HCT116 (cell line): ENCODE measurements at regions not wholly inside any gene's neighbourhood (a gene's known extent, or its start where the extent isn't known, plus 50 kb on each side); places are given as distances from the start of the nearest gene placed in this dataset.

Experiments
- JUND ChIP-seq: IDR thresholded peaks from 2 replicates; pipeline ENCODE4 v1.6.1; 2012
- TF ChIP-seq, protein P1 (sequence below), 3 experiments: fragments of 200-600 bp in 1 of 3; sonication (generic) in 1 of 3; IDR thresholded peaks in 2 of 3; conservative IDR thresholded peaks in 1 of 3; 2 replicates each; pipeline ENCODE4 v1.5.1; 2012 to 2017; ENCODE audit warnings: low read depth in 2 of 3, low read length in 2 of 3, antibody characterized with exemption in 1 of 3, borderline replicate concordance in 1 of 3, control low read depth in 1 of 3, mild to moderate bottlenecking in 1 of 3, mixed read lengths in 1 of 3, mixed run types in 1 of 3, moderate library complexity in 1 of 3; ENCODE audit not compliant: insufficient read depth in 1 of 3

DNA sequence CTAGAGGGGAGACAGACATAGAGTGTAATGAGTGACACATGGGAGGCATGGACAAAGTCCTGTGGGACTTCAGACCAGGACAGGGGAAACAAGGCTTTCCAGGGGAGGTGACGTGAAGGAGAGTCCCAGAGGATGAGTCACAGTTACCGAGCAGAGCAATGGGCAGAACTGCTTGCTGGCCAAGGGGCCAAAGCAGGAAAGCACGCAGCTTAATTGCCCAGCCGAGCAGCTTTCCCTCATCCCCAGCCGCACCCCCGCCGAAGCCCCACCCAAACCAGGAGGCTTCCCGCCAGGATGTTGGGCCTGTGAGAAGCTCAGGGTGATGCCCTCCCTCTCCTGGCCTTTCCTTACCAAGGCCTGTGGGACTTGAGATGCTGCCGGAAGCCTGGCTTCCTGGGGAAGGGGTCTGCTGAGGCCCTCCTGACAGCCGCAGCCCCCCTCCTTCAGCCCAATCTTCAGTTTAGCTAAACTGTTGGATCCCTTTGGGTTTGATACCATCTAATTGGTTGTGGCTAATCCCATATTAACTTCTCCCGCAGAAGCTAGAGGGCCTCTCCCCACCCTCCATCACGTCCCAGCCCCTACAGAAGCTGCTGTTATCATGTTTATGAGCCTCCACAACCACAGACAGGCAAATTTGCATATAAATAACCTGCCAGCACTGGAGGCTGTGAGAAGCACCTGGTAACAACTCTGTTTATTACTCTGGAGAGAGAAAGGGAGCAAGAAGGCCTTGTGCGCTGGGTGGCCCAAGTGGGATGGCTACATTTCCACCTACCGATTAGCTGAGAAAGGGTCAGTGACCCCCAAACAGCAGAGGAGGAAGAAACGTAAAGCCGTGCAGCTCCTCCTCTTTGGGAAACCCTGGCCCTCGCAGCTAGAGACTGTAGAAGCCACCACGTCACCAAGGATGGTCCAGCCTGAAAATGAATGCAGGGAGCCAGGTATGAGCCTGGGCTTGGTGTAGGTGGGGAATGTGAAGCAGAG, 80.0 kb downstream of the TRIM29 start:
- TF ChIP-seq, protein P1, sequence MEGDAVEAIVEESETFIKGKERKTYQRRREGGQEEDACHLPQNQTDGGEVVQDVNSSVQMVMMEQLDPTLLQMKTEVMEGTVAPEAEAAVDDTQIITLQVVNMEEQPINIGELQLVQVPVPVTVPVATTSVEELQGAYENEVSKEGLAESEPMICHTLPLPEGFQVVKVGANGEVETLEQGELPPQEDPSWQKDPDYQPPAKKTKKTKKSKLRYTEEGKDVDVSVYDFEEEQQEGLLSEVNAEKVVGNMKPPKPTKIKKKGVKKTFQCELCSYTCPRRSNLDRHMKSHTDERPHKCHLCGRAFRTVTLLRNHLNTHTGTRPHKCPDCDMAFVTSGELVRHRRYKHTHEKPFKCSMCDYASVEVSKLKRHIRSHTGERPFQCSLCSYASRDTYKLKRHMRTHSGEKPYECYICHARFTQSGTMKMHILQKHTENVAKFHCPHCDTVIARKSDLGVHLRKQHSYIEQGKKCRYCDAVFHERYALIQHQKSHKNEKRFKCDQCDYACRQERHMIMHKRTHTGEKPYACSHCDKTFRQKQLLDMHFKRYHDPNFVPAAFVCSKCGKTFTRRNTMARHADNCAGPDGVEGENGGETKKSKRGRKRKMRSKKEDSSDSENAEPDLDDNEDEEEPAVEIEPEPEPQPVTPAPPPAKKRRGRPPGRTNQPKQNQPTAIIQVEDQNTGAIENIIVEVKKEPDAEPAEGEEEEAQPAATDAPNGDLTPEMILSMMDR (IDR thresholded peaks at IDR 0.05 in 2 of 3, conservative IDR thresholded peaks at IDR 0.05 in 1 of 3; ENCODE audit: borderline replicate concordance in 1 of 3, insufficient read depth in 1 of 3, low read depth in 2 of 3, low read length in 2 of 3): no peak
- no peak for TF ChIP-seq JUND
